GOT3 (cell line): ENCODE measurements at regions not wholly inside any gene's neighbourhood (a gene's known extent, or its start where the extent isn't known, plus 50 kb on each side); places are given as distances from the start of the nearest gene placed in this dataset.
"Not testable (repeated sequence)": the region's sequence is repeated elsewhere in the genome, so short reads cannot be mapped to it uniquely, and the experiment has no call there.

ENCODE experiments used
- DNase-seq: peaks from one replicate; lab custom pipeline; 2025; ENCODE audit warnings: mixed read lengths; lab: John Stamatoyannopoulos, UW

- no peak for DNase-seq
These were observed 74.8 kb upstream of the FOXN3 start for GRCh38 chr14:89491711-89492381.

DNA sequence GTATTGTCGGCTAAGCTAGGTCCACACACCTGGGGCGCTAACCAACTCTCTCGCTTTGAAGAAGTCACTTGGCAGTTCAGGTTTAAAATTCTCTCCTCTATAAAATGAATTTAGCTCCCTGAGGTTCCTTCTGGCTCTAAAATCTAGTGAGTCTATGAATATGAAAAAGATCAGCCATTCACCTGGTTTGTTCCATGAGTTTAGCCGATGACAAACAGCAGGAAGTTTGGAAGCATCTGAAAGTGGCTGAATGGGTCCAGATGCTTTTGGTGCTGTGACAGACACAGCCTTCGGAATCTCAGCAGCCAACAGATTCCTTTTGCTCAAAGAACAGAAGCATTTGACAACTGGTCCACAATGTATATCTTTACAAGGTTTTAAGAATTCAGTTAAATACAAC lies 73.4 kb upstream of the FOXN3 start:
- no peak for DNase-seq

DNA sequence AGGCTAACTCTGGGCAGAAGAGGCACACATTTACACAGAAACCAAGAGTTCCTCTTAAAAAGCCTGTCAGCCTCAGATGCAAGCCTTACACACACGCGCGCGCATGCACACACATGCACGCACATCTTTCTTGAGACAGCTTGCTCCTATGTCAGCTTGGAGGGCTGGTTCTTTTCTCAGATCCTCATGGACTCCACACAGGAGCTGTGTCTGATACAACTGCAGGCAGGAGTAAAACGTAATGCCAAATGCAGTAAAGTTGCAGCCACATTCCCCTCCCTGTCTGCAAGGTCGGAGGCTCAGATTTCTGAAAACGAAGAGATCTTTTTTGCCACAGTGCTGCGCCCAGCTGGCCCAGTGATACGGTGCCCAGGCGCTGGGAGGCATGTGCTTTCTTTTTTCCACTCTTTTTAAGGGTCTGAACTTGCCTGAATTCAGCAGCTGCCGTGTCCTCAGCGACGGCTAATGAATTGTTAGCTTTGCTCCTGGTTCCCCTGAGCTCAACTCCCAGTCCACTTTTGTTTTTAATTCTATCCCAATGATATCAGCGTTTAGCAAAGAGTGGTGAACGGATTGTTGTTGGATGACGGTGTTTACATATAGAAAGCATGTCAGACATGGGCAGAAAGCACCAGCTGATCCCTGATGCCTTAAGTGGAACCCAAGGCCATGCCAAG lies 72.9 kb upstream of the FOXN3 start:
- DNase-seq: no peak

- no peak for DNase-seq
These were observed 69.9 kb upstream of the FOXN3 start for GRCh38 chr14:89486961-89487360.

DNA sequence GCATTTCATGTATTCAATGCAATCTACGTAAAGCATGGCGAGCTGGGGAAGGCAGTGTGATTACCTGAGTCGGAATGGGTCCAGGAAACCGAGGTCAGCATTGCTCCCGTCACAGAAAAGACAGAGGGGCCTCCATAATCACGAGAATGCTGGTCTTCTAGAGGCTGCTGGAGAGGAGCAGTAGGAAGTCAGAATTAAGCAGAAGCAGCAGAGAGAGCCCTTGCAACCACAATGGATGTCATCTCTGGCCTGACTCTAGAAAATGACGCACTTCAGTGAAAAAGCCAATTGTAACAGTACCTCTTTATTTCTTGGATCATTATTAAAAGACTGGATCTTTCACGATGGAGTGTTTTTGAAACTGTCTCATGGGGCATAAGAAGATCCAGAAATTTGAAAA lies 69.5 kb upstream of the FOXN3 start:
- no peak for DNase-seq

DNA sequence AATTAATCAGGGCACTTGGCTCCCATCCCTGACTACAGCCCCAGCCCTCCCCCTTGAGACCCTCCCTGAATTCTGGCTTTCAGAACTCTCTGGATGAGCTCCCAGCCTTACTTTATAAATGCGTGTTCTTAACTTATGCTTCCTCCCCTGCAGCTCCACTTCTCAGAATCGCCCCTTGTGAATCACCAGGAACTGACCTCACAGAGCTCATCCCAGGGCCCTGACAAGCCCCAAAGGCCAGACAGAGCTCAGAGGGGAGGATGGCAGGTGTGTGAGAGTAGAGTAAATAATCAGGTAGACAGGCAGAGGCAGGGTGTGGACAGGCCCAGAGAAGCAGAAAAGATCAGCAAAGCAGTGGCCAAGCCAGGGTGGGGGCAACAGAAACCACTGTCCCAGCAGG lies 68.2 kb upstream of the FOXN3 start:
- DNase-seq: no peak

DNA sequence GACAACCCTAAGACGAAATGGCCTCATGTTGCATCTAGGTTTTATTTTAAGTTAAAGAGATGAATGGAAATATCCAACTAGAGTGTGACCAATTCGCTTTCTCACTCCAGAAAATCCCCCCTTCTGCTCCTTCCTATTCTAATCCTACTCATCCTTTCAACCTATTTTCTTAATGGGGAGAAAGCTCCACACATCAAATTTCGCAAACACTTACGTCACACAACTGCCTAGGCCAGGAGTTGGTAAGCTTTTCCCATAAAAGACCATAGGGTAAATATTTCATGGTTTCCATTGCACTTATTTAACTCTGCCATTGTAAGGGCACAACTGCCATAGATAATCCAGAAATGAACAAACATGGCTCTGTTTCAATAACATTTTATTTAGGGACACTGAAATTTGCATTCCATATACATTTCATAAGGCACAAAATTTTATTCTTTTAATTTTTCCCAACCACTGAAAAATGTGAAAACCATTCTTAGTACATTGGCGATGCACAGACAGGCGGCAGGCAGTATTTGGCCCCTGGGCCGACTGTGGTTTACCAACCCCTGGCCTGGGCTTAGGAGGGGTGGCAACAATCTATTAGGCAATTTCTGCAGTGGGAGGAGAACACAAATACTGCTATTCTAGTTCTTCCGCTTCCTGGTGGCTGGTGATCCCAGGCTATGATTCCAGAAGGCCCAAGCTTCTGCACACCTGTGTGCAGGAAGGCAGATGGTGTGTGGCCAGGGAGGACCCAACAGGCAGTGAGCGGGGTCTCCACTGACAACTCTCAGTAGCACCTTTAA lies 67.2 kb upstream of the FOXN3 start:
- no peak for DNase-seq

DNA sequence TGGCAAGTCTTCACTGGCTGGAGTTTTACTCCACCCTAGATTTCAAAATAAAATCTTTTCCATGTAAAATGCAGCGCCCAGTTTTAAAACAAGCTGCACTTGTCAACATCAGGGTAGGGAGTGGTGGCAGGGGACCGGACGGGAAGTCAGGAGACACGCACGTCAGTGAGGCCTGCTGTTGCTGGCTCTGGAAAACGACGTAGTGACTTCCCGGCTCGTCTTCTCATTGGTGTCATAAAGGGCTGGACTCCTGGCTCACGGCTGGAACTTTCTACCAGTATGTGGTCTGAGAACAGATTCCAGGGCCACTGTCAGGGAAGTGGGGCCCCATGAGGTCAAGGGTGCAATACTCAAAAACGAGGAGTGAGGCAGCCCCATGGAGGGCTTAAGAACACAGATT lies 64.2 kb upstream of the FOXN3 start:
- DNase-seq: no peak

GRCh38 chr14:89480278-89480677 lies 63.2 kb upstream of the FOXN3 start:
- no peak for DNase-seq

- no peak for DNase-seq
These were observed 62.8 kb upstream of the FOXN3 start for GRCh38 chr14:89479802-89480201.

DNA sequence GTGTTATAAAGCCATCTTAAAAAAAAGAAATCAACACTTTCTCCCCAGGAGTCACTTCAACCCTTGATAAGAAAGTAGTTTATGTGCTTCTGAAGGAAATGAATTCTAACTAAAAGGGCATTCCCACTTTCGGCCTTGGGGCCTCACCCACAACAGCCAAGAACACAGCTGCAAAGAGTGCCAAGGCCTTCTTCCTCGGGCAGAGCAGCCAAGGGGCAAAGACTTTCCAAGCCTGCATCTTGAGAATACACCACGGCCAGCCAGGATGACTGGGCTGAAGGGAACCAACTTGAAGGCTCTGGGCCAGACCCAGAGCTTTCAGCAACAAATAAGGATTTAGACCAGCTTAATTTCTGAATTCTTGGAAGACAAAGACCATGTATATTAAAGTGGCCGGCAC lies 60.4 kb upstream of the FOXN3 start:
- DNase-seq: no peak

DNA sequence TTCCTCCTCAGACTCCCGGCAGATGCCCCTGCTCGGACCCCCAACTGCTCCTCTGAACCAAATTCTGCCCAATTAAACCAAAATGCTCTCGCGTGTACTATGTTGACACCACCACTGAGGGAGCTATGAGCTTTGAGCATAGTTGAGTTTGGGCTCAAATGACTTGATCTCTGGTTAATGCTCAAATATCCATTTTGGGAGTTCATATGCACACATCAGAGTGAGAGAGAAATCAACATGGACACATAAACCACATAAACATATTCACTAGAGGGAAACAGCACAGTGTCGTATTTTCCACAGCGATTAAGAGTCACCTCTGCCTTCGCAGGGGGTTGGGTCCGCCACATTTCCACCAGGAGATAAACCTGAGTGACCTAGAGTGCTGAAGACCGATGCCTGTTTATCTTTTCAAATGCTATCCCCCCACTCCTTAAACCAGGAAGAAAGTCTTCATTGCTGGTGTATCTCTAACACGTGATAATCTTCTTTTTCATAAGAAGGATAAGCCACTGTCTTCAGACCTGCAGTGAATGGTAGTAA lies 59.4 kb upstream of the FOXN3 start:
- no peak for DNase-seq

DNA sequence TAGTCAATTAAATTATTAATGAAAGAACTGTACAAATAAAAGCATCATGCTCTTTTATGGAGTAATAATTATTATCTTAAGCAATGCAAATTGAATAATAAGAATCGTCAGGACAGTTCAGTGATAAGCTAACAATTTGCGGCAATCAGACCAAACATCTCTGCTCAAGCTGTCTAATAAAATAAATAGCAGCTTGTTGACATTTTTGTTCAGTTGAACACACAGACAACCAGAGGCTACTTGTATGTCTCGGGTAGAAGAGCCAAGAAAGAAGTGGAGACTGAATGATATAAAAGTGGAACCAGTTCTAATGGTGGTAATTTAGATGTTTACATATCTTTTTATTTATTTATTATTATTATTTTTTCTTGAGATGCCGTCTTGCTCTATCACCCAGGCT lies 57.4 kb upstream of the FOXN3 start:
- DNase-seq: no peak

GRCh38 chr14:89473989-89474388 lies 57.0 kb upstream of the FOXN3 start:
- DNase-seq: no peak

- no peak for DNase-seq
These were observed 56.5 kb upstream of the FOXN3 start for GRCh38 chr14:89473569-89473968.

- no peak for DNase-seq
These were observed 53.4 kb upstream of the FOXN3 start for GRCh38 chr14:89470401-89470800.

- no peak for DNase-seq
These were observed 52.5 kb upstream of the FOXN3 start for GRCh38 chr14:89469210-89470198.

DNA sequence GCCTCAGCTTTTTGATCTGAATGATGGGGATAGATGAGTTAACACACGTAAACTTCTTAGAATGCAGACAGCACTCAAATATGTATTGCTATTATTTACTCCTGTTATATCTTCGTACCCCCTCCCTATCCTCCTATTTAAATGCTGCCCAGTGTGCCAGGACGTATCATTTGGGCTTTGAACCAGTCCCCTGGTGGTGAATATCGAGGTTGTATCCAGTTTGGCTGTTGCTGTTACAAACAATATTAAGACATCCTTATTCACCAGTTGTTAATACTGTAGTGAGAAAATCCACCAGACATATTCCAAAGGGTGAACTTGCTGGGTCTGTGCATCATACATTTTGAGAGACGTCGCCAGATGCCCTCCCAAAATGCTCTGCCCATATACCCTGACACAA lies 51.5 kb upstream of the FOXN3 start:
- no peak for DNase-seq

GRCh38 chr14:89468030-89468429 lies 51.0 kb upstream of the FOXN3 start:
- not testable (repeated sequence) for DNase-seq

GRCh38 chr14:89466944-89467343 lies 49.9 kb upstream of the FOXN3 start:
- no peak for DNase-seq
